Esophagus muscularis mucosa (tissue), 4 donors: ENCODE measurements at regions not wholly inside any gene's neighbourhood (a gene's known extent, or its start where the extent isn't known, plus 50 kb on each side); places are given as distances from the start of the nearest gene placed in this dataset.

Source experiments
- DNase-seq: peaks from one replicate; pipeline ENCODE4 v3.0.0-alpha.2; 2017; ENCODE audit errors: extremely low spot score
- H3K27ac ChIP-seq, 4 donors: fragments of 200-600 bp; sonication (generic); replicated peaks in 1 of 4; 1 replicate in 3 of 4; 2 replicates in 1 of 4; pipeline ENCODE4 v1.5.1; 2016 to 2019; ENCODE audit warnings: mild to moderate bottlenecking in 1 of 4
- H3K27me3 ChIP-seq, 4 donors: fragments of 200-600 bp; sonication (generic); one replicate each; pipeline versions ENCODE4 v1.5.1 to v1.6.0; 2016 to 2019
- H3K36me3 ChIP-seq, 4 donors: fragments of 200-600 bp; sonication (generic); one replicate each; pipeline ENCODE4 v1.5.1; 2016 to 2019
- H3K4me1 ChIP-seq, 4 donors: fragments of 200-600 bp; sonication (generic); one replicate each; pipeline ENCODE4 v1.5.1; 2016 to 2019
- H3K4me3 ChIP-seq, 4 donors: fragments of 200-600 bp; sonication (generic); 1 replicate in 2 of 4; 2 replicates in 2 of 4; pipeline ENCODE4 v1.5.1; 2016 to 2019; ENCODE audit warnings: mild to moderate bottlenecking in 4 of 4, moderate library complexity in 1 of 4
- H3K9me3 ChIP-seq, 4 donors: fragments of 200-600 bp; sonication (generic); 1 replicate in 3 of 4; 2 replicates in 1 of 4; pipeline ENCODE4 v1.5.1; 2016 to 2019
- CTCF ChIP-seq, 3 experiments: fragments of 200-600 bp in 2 of 3; fragments of 450-650 bp in 1 of 3; sonication (generic) in 2 of 3; IDR thresholded peaks; one replicate each; pipeline ENCODE4 v1.5.1; 2017 to 2019; ENCODE audit warnings: antibody characterized with exemption in 3 of 3, mild to moderate bottlenecking in 2 of 3, moderate library complexity in 1 of 3
- EP300 ChIP-seq: sonication (generic); formaldehyde crosslinking; IDR thresholded peaks from one replicate; pipeline ENCODE4 v1.6.1; 2017; ENCODE audit warnings: antibody characterized with exemption
- POLR2A ChIP-seq: fragments of 450-650 bp; IDR thresholded peaks from one replicate; pipeline ENCODE4 v1.6.1; 2017; ENCODE audit warnings: antibody characterized with exemption, moderate library complexity, mild to moderate bottlenecking, low read depth
- POLR2AphosphoS5 ChIP-seq, 2 donors: sonication (generic); formaldehyde crosslinking; IDR thresholded peaks; one replicate each; pipeline ENCODE4 v1.6.1; 2017; ENCODE audit warnings: antibody characterized with exemption in 2 of 2
- WGBS: methylation state at CpG from one replicate; pipeline ENCODE4 v1.1.5; 2018; 5-methylcytosine and 5-hydroxymethylcytosine counted together
- intact Hi-C: fragments of 100-400 bp; cut with DNase I; formaldehyde crosslinking; loops from one replicate; pipeline ENCODE4 v1.15.1; 2023

DNA sequence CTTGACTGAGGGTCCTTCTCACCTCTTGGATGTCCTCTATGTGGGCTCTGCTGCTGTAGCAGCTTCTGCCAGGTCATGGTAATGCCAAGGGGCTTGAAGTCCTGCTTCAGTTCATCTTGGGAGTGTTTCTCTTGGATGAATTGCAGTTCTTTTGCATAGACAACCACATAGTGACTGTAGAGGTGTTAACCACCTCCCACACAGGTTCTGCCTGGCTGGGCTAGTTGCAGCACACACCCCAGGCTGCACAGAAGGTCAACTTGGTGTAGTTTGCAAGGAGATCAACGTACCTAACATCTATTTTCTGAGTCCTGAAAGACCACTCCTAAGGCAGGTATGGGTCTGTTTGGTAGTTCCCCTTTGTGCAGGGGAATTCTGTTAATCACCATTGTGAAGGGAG lies 108.1 kb downstream of the ADCYAP1 start:
- 90% methylated on average over 1 of the region's 1 CpG for WGBS

GRCh38 chr18:1013951-1014350 lies 109.3 kb downstream of the ADCYAP1 start:
- 67% methylated on average over 1 of the region's 1 CpG for WGBS
- H3K27ac ChIP-seq: no peak overlapping the region
- no peaks in the 10 kb centered on the region for H3K36me3 ChIP-seq
- H3K27me3 ChIP-seq: no peaks in the 10 kb centered on the region
- intact Hi-C loops: no loop called here
- no peaks in the 10 kb centered on the region for H3K9me3 ChIP-seq
- TF ChIP-seq EP300 (no peak), POLR2A (no peak), CTCF (IDR thresholded peaks at IDR 0.05) (no peak), POLR2AphosphoS5 (IDR thresholded peaks at IDR 0.05) (no peak)
- DNase-seq: no peak
- peaks cover 6 to 30% (median 19%) of the 10 kb centered on the region in 4 donors for H3K4me1 ChIP-seq
- H3K4me3 ChIP-seq: no peak overlapping the region

More for the DNA sequence above, 108.1 kb downstream of the ADCYAP1 start:
- no peak overlapping the region for H3K4me3 ChIP-seq
- intact Hi-C loops: no loop called here
- H3K27ac ChIP-seq: no peak overlapping the region
- TF ChIP-seq EP300 (no peak), POLR2A (no peak)
- peaks cover 6 to 30% (median 19%) of the 10 kb centered on the region in 4 donors for H3K4me1 ChIP-seq
- DNase-seq: no peak
- no peaks in the 10 kb centered on the region for H3K27me3 ChIP-seq
- H3K9me3 ChIP-seq: no peaks in the 10 kb centered on the region
- no peaks in the 10 kb centered on the region for H3K36me3 ChIP-seq

GRCh38 chr18:1014509-1014908 lies 109.8 kb downstream of the ADCYAP1 start:
- Histone ChIP-seq H3K4me1 (peaks cover 6 to 30% (median 19%) of the 10 kb centered on the region in 4 donors), H3K27ac (no peak overlapping the region), H3K27me3 (no peaks in the 10 kb centered on the region), H3K4me3 (no peak overlapping the region), H3K9me3 (no peaks in the 10 kb centered on the region), H3K36me3 (no peaks in the 10 kb centered on the region)
- no peak for DNase-seq
- intact Hi-C loops: no loop called here
- 60% methylated on average over 5 of the region's 6 CpGs for WGBS
- TF ChIP-seq EP300: no peak
- TF ChIP-seq POLR2AphosphoS5 (IDR thresholded peaks at IDR 0.05): no peak
- no peak for TF ChIP-seq CTCF (IDR thresholded peaks at IDR 0.05)
- no peak for TF ChIP-seq POLR2A

GRCh38 chr18:1014951-1015624 lies 110.4 kb downstream of the ADCYAP1 start:
- intact Hi-C loops: no loop called here
- no peak for TF ChIP-seq POLR2AphosphoS5 (IDR thresholded peaks at IDR 0.05)
- TF ChIP-seq POLR2A: no peak
- TF ChIP-seq EP300: no peak
- TF ChIP-seq CTCF (IDR thresholded peaks at IDR 0.05): no peak
- H3K27me3 ChIP-seq: no peaks in the 10 kb centered on the region
- H3K27ac ChIP-seq: no peak overlapping the region
- no peaks in the 10 kb centered on the region for H3K36me3 ChIP-seq
- DNase-seq: no peak
- H3K9me3 ChIP-seq: no peaks in the 10 kb centered on the region
- peaks cover 6 to 30% (median 19%) of the 10 kb centered on the region in 4 donors for H3K4me1 ChIP-seq
- H3K4me3 ChIP-seq: no peak overlapping the region

DNA sequence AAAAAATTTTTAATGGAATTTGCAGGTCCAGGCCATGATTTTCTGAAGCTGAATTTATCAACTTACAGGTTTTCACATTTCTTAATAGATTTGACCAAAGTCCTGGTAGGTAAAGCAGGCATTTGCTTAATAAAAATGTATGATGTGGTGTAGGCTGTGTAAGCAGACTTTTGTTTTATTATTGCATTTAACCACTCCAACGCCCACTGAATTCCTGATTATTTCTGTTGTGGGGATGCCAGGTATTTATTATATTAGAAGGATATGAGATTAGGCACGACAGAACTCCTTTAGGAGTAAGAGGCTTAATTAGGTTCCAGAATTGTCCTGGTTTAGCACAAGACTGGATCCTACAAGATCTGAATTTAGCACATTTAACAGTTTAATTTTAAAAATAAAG lies 111.1 kb downstream of the ADCYAP1 start:
- intact Hi-C loops: no loop called here
- 38% methylated on average over 2 of the region's 2 CpGs for WGBS
- Histone ChIP-seq H3K9me3 (no peaks in the 10 kb centered on the region), H3K4me3 (no peak overlapping the region), H3K36me3 (no peaks in the 10 kb centered on the region), H3K27me3 (no peaks in the 10 kb centered on the region), H3K27ac (no peak overlapping the region), H3K4me1 (peaks cover 6 to 29% (median 15%) of the 10 kb centered on the region in 4 donors)
- TF ChIP-seq POLR2A: no peak
- TF ChIP-seq CTCF (IDR thresholded peaks at IDR 0.05): no peak
- no peak for TF ChIP-seq EP300
- no peak for TF ChIP-seq POLR2AphosphoS5 (IDR thresholded peaks at IDR 0.05)
- no peak for DNase-seq
